ENCODE measurements at regions not wholly inside any gene's neighbourhood (a gene's known extent, or its start where the extent isn't known, plus 50 kb on each side); places are given as distances from the start of the nearest gene placed in this dataset.

GRCh38 chr1:14009582-14009981 lies 309.6 kb downstream of the PRDM2 start:
- no peak for TF ChIP-seq CTCF (IDR thresholded peaks at IDR 0.05)
- TF ChIP-seq EZH2 (IDR thresholded peaks at IDR 0.05; ENCODE audit: borderline replicate concordance, insufficient read depth, low read depth, low read length, poor library complexity, severe bottlenecking), result no peak

Measured in B cell (primary cell).